ENCODE measurements at regions not wholly inside any gene's neighbourhood (a gene's known extent, or its start where the extent isn't known, plus 50 kb on each side); places are given as distances from the start of the nearest gene placed in this dataset.

- Histone ChIP-seq H4K8ac (ENCODE audit: low read depth, low read length) (no peak overlapping the region), H3K9me3 (ENCODE audit: insufficient read depth, low read depth, low read length) (no peaks in the 10 kb centered on the region), H4K12ac (ENCODE audit: low read depth, low read length) (no peak overlapping the region), H3K4me2 (ENCODE audit: low read length) (no peak overlapping the region), H3K4me3 (ENCODE audit: low read depth, low read length) (no peak overlapping the region), H2BK5ac (ENCODE audit: low read depth, low read length, poor library complexity) (no peak overlapping the region), H3K18ac (ENCODE audit: low read length) (no peak overlapping the region), H3K36me3 (ENCODE audit: control insufficient read depth in 1 of 2, insufficient read depth in 2 of 2, low read length in 2 of 2) (no peaks in the 10 kb centered on the region), H3K79me1 (ENCODE audit: low read length) (no peaks in the 10 kb centered on the region), H4K91ac (ENCODE audit: low read depth, low read length) (no peak overlapping the region), H3K23ac (ENCODE audit: low read length) (no peak overlapping the region), H3K9ac (ENCODE audit: low read length) (no peak overlapping the region), H2BK12ac (ENCODE audit: low read length) (no peak overlapping the region), H2BK120ac (ENCODE audit: insufficient read depth, low read length, poor library complexity) (no peak overlapping the region), H2AK5ac (ENCODE audit: low read length) (no peak overlapping the region), H3K14ac (ENCODE audit: low read length) (no peak overlapping the region), H3K27ac (ENCODE audit: low read depth, low read length) (no peak overlapping the region), H3K4me1 (ENCODE audit: control insufficient read depth in 1 of 2, insufficient read depth in 2 of 2, low read length in 2 of 2) (no peaks in the 10 kb centered on the region), H3K79me2 (ENCODE audit: control insufficient read depth, insufficient read depth, low read length, poor library complexity) (no peaks in the 10 kb centered on the region), H3K4ac (ENCODE audit: low read depth, low read length) (no peak overlapping the region), H2AFZ (ENCODE audit: insufficient read depth, low read length, poor library complexity) (no peak overlapping the region), H3K27me3 (ENCODE audit: insufficient read depth, low read length) (no peaks in the 10 kb centered on the region)
- WGBS (ENCODE audit: extremely low coverage, insufficient coverage, insufficient read length): no CpG with 5 or more reads among the region's 2 CpGs
- DNase-seq: no peak
These were observed 1877.3 kb upstream of the ACO1 start for GRCh38 chr9:30507166-30507565.

GRCh38 chr9:30511666-30512065, 1872.8 kb upstream of the ACO1 start:
- H3K27ac ChIP-seq (ENCODE audit: low read depth, low read length): no peak overlapping the region
- no peak overlapping the region for H4K8ac ChIP-seq (ENCODE audit: low read depth, low read length)
- H3K79me2 ChIP-seq (ENCODE audit: control insufficient read depth, insufficient read depth, low read length, poor library complexity): no peaks in the 10 kb centered on the region
- H3K9me3 ChIP-seq (ENCODE audit: insufficient read depth, low read depth, low read length): no peaks in the 10 kb centered on the region
- no peaks in the 10 kb centered on the region for H3K36me3 ChIP-seq (ENCODE audit: control insufficient read depth in 1 of 2, insufficient read depth in 2 of 2, low read length in 2 of 2)
- H3K4me3 ChIP-seq (ENCODE audit: low read depth, low read length): no peak overlapping the region
- H3K27me3 ChIP-seq (ENCODE audit: insufficient read depth, low read length): no peaks in the 10 kb centered on the region
- no peaks in the 10 kb centered on the region for H3K79me1 ChIP-seq (ENCODE audit: low read length)
- H3K14ac ChIP-seq (ENCODE audit: low read length): no peak overlapping the region
- no peak overlapping the region for H2BK12ac ChIP-seq (ENCODE audit: low read length)
- H3K4ac ChIP-seq (ENCODE audit: low read depth, low read length): no peak overlapping the region
- H3K4me1 ChIP-seq (ENCODE audit: control insufficient read depth in 1 of 2, insufficient read depth in 2 of 2, low read length in 2 of 2): no peaks in the 10 kb centered on the region
- H3K18ac ChIP-seq (ENCODE audit: low read length): no peak overlapping the region
- no peak overlapping the region for H2AFZ ChIP-seq (ENCODE audit: insufficient read depth, low read length, poor library complexity)
- no peak overlapping the region for H4K91ac ChIP-seq (ENCODE audit: low read depth, low read length)
- peak; percentile 20 to 63 for DNase-seq
- H3K4me2 ChIP-seq (ENCODE audit: low read length): no peak overlapping the region
- H4K12ac ChIP-seq (ENCODE audit: low read depth, low read length): no peak overlapping the region
- no peak overlapping the region for H3K23ac ChIP-seq (ENCODE audit: low read length)
- WGBS (ENCODE audit: extremely low coverage, insufficient coverage, insufficient read length): no CpG with 5 or more reads among the region's 2 CpGs
- no peak overlapping the region for H3K9ac ChIP-seq (ENCODE audit: low read length)
- no peak overlapping the region for H2BK120ac ChIP-seq (ENCODE audit: insufficient read depth, low read length, poor library complexity)
- no peak overlapping the region for H2AK5ac ChIP-seq (ENCODE audit: low read length)
- H2BK5ac ChIP-seq (ENCODE audit: low read depth, low read length, poor library complexity): no peak overlapping the region

- H3K4me1 ChIP-seq (ENCODE audit: control insufficient read depth in 1 of 2, insufficient read depth in 2 of 2, low read length in 2 of 2): no peaks in the 10 kb centered on the region
- H2BK5ac ChIP-seq (ENCODE audit: low read depth, low read length, poor library complexity): no peak overlapping the region
- no peak overlapping the region for H4K8ac ChIP-seq (ENCODE audit: low read depth, low read length)
- no peak for DNase-seq
- H2AFZ ChIP-seq (ENCODE audit: insufficient read depth, low read length, poor library complexity): no peak overlapping the region
- no peaks in the 10 kb centered on the region for H3K79me2 ChIP-seq (ENCODE audit: control insufficient read depth, insufficient read depth, low read length, poor library complexity)
- no peak overlapping the region for H3K9ac ChIP-seq (ENCODE audit: low read length)
- no peak overlapping the region for H4K12ac ChIP-seq (ENCODE audit: low read depth, low read length)
- no peak overlapping the region for H3K27ac ChIP-seq (ENCODE audit: low read depth, low read length)
- no peak overlapping the region for H3K23ac ChIP-seq (ENCODE audit: low read length)
- H3K27me3 ChIP-seq (ENCODE audit: insufficient read depth, low read length): no peaks in the 10 kb centered on the region
- H3K36me3 ChIP-seq (ENCODE audit: control insufficient read depth in 1 of 2, insufficient read depth in 2 of 2, low read length in 2 of 2): no peaks in the 10 kb centered on the region
- H3K9me3 ChIP-seq (ENCODE audit: insufficient read depth, low read depth, low read length): no peaks in the 10 kb centered on the region
- H3K4me3 ChIP-seq (ENCODE audit: low read depth, low read length): no peak overlapping the region
- no peak overlapping the region for H3K14ac ChIP-seq (ENCODE audit: low read length)
- H3K18ac ChIP-seq (ENCODE audit: low read length): no peak overlapping the region
- WGBS (ENCODE audit: extremely low coverage, insufficient coverage, insufficient read length): no CpG with 5 or more reads among the region's 1 CpG
- no peak overlapping the region for H2BK120ac ChIP-seq (ENCODE audit: insufficient read depth, low read length, poor library complexity)
- no peak overlapping the region for H2BK12ac ChIP-seq (ENCODE audit: low read length)
- no peak overlapping the region for H3K4ac ChIP-seq (ENCODE audit: low read depth, low read length)
- H3K4me2 ChIP-seq (ENCODE audit: low read length): no peak overlapping the region
- H2AK5ac ChIP-seq (ENCODE audit: low read length): no peak overlapping the region
- no peaks in the 10 kb centered on the region for H3K79me1 ChIP-seq (ENCODE audit: low read length)
- H4K91ac ChIP-seq (ENCODE audit: low read depth, low read length): no peak overlapping the region
These were observed 1865.3 kb upstream of the ACO1 start for GRCh38 chr9:30519166-30519565.

GRCh38 chr9:30519756-30520155, 1864.7 kb upstream of the ACO1 start:
- Histone ChIP-seq H2BK120ac (ENCODE audit: insufficient read depth, low read length, poor library complexity) (no peak overlapping the region), H4K12ac (ENCODE audit: low read depth, low read length) (no peak overlapping the region), H3K14ac (ENCODE audit: low read length) (no peak overlapping the region), H3K4ac (ENCODE audit: low read depth, low read length) (no peak overlapping the region), H3K79me1 (ENCODE audit: low read length) (no peaks in the 10 kb centered on the region), H3K23ac (ENCODE audit: low read length) (no peak overlapping the region), H3K9ac (ENCODE audit: low read length) (no peak overlapping the region), H3K36me3 (ENCODE audit: control insufficient read depth in 1 of 2, insufficient read depth in 2 of 2, low read length in 2 of 2) (no peaks in the 10 kb centered on the region), H3K4me1 (ENCODE audit: control insufficient read depth in 1 of 2, insufficient read depth in 2 of 2, low read length in 2 of 2) (no peaks in the 10 kb centered on the region), H2AK5ac (ENCODE audit: low read length) (no peak overlapping the region), H3K4me2 (ENCODE audit: low read length) (no peak overlapping the region), H2AFZ (ENCODE audit: insufficient read depth, low read length, poor library complexity) (no peak overlapping the region), H3K18ac (ENCODE audit: low read length) (no peak overlapping the region), H3K27me3 (ENCODE audit: insufficient read depth, low read length) (no peaks in the 10 kb centered on the region), H2BK12ac (ENCODE audit: low read length) (no peak overlapping the region), H2BK5ac (ENCODE audit: low read depth, low read length, poor library complexity) (no peak overlapping the region), H3K9me3 (ENCODE audit: insufficient read depth, low read depth, low read length) (no peaks in the 10 kb centered on the region), H3K4me3 (ENCODE audit: low read depth, low read length) (no peak overlapping the region), H3K27ac (ENCODE audit: low read depth, low read length) (no peak overlapping the region), H4K91ac (ENCODE audit: low read depth, low read length) (no peak overlapping the region), H4K8ac (ENCODE audit: low read depth, low read length) (no peak overlapping the region), H3K79me2 (ENCODE audit: control insufficient read depth, insufficient read depth, low read length, poor library complexity) (no peaks in the 10 kb centered on the region)
- WGBS (ENCODE audit: extremely low coverage, insufficient coverage, insufficient read length): no CpG with 5 or more reads among the region's 2 CpGs
- DNase-seq: no peak
